IMR-90 (cell line): ENCODE measurements at regions not wholly inside any gene's neighbourhood (a gene's known extent, or its start where the extent isn't known, plus 50 kb on each side); places are given as distances from the start of the nearest gene placed in this dataset.

ENCODE experiments used
- BHLHE40 ChIP-seq: fragments of 150-350 bp; IDR thresholded peaks from 2 replicates; pipeline ENCODE4 v1.6.1; 2016; ENCODE audit warnings: mild to moderate bottlenecking, low read depth, low read length
- CEBPB ChIP-seq: IDR thresholded peaks from 2 replicates; pipeline ENCODE4 v1.6.1; 2012; ENCODE audit warnings: low read depth, low read length, improper control_type of control experiment
- CHD1 ChIP-seq: IDR thresholded peaks from 2 replicates; pipeline ENCODE4 v1.6.1; 2012; ENCODE audit warnings: low read depth, low read length, improper control_type of control experiment
- CTCF ChIP-seq: conservative IDR thresholded peaks from 2 replicates; pipeline ENCODE4 v1.5.1; 2012; ENCODE audit warnings: mild to moderate bottlenecking, low read depth, low read length, improper control_type of control experiment
- ELK1 ChIP-seq: fragments of 150-350 bp; IDR thresholded peaks from 2 replicates; pipeline ENCODE4 v1.6.1; 2016; ENCODE audit warnings: low read depth, mild to moderate bottlenecking, low read length, moderate library complexity, borderline replicate concordance
- FOS ChIP-seq: fragments of 150-350 bp; IDR thresholded peaks from 2 replicates; pipeline ENCODE4 v1.6.1; 2016; ENCODE audit warnings: low read depth, low read length
- MAFK ChIP-seq: IDR thresholded peaks from 2 replicates; pipeline ENCODE4 v1.6.1; 2012; ENCODE audit warnings: low read depth, low read length, improper control_type of control experiment
- MAZ ChIP-seq: IDR thresholded peaks from 2 replicates; pipeline ENCODE4 v1.6.1; 2012; ENCODE audit warnings: low read depth, mild to moderate bottlenecking, low read length, improper control_type of control experiment, moderate library complexity, borderline replicate concordance
- POLR2A ChIP-seq: IDR thresholded peaks from 2 replicates; pipeline ENCODE4 v1.6.1; 2012; ENCODE audit warnings: mild to moderate bottlenecking, low read depth, low read length
- RAD21 ChIP-seq: IDR thresholded peaks from 2 replicates; pipeline ENCODE4 v1.6.1; 2012; ENCODE audit warnings: low read length, improper control_type of control experiment
- RCOR1 ChIP-seq: IDR thresholded peaks from 2 replicates; pipeline ENCODE4 v1.6.1; 2012; ENCODE audit warnings: mild to moderate bottlenecking, low read length, improper control_type of control experiment; ENCODE audit not compliant: insufficient replicate concordance
- RFX5 ChIP-seq: IDR thresholded peaks from 2 replicates; pipeline ENCODE4 v1.8.0; 2012; ENCODE audit warnings: low read depth, mild to moderate bottlenecking, low read length, moderate library complexity
- SMC3 ChIP-seq: fragments of 150-350 bp; IDR thresholded peaks from 2 replicates; pipeline ENCODE4 v1.6.1; 2016; ENCODE audit warnings: low read depth, mild to moderate bottlenecking, antibody characterized with exemption, low read length, moderate library complexity
- USF2 ChIP-seq: fragments of 150-350 bp; IDR thresholded peaks from 2 replicates; pipeline ENCODE4 v1.6.1; 2017; ENCODE audit warnings: mild to moderate bottlenecking, antibody characterized with exemption, low read length, low read depth

GRCh38 chr4:108359986-108360681, 191.4 kb upstream of the LEF1 start:
- TF ChIP-seq CTCF (no peak), POLR2A (no peak), RAD21 (no peak), MAZ (no peak), RCOR1 (no peak), SMC3 (no peak), CEBPB (no peak), ELK1 (no peak), FOS (no peak), MAFK (no peak), BHLHE40 (no peak), RFX5 (no peak), USF2 (no peak), CHD1 (no peak)
